Osteoblast (primary cell): ENCODE measurements at regions not wholly inside any gene's neighbourhood (a gene's known extent, or its start where the extent isn't known, plus 50 kb on each side); places are given as distances from the start of the nearest gene placed in this dataset.

ENCODE experiments used
- DNase-seq: peaks from one replicate; pipeline ENCODE4 v3.0.0; 2011; ENCODE audit warnings: low spot score, mixed read lengths; ENCODE audit not compliant: insufficient read length; ENCODE audit errors: missing footprints
- H2AFZ ChIP-seq: 2 replicates; pipeline ENCODE4 v1.6.0; 2011; ENCODE audit warnings: mild to moderate bottlenecking, low read length
- H3K27ac ChIP-seq: 2 replicates; pipeline ENCODE4 v1.5.1; 2011; ENCODE audit warnings: mild to moderate bottlenecking, low read depth, low read length, moderate library complexity
- H3K27me3 ChIP-seq: 2 replicates; pipeline ENCODE4 v1.6.0; 2012; ENCODE audit warnings: mild to moderate bottlenecking, control low read depth, inconsistent platforms, low read length, moderate library complexity; ENCODE audit not compliant: insufficient read depth
- H3K36me3 ChIP-seq: 2 replicates; pipeline ENCODE4 v1.5.1; 2011; ENCODE audit warnings: mild to moderate bottlenecking, low read length, control low read depth, moderate library complexity; ENCODE audit not compliant: insufficient read depth
- H3K4me1 ChIP-seq: 2 replicates; pipeline ENCODE4 v1.5.1; 2011; ENCODE audit warnings: mild to moderate bottlenecking, low read length, control low read depth, moderate library complexity; ENCODE audit not compliant: insufficient read depth
- H3K4me2 ChIP-seq: 2 replicates; pipeline ENCODE4 v1.6.0; 2011; ENCODE audit warnings: mild to moderate bottlenecking, low read length; ENCODE audit not compliant: insufficient read depth
- H3K4me3 ChIP-seq: fragments of 200-600 bp; sonication (generic); 3 replicates; pipeline ENCODE4 v1.5.1; 2012; ENCODE audit warnings: mild to moderate bottlenecking, low read length, inconsistent platforms; ENCODE audit not compliant: insufficient read depth
- H3K79me2 ChIP-seq: 2 replicates; pipeline ENCODE4 v1.6.0; 2012; ENCODE audit warnings: mild to moderate bottlenecking, low read length, control low read depth, inconsistent platforms; ENCODE audit not compliant: insufficient read depth
- H3K9me3 ChIP-seq: 2 replicates; pipeline ENCODE4 v1.5.1; 2011; ENCODE audit warnings: low read depth, low read length, control low read depth
- H4K20me1 ChIP-seq: 2 replicates; pipeline ENCODE4 v1.6.0; 2012; ENCODE audit warnings: mild to moderate bottlenecking, low read length, control low read depth; ENCODE audit not compliant: insufficient read depth
- TF ChIP-seq, protein P1 (sequence below): IDR thresholded peaks from 2 replicates; pipeline ENCODE4 v1.5.1; 2011; ENCODE audit warnings: mild to moderate bottlenecking, low read depth, low read length, moderate library complexity; ENCODE audit errors: extremely low read depth

- no peak overlapping the region for H2AFZ ChIP-seq
- H3K4me1 ChIP-seq, result no peaks in the 10 kb centered on the region
- H3K36me3 ChIP-seq, result no peaks in the 10 kb centered on the region
- H3K4me2 ChIP-seq, result no peak overlapping the region
- TF ChIP-seq, protein P1, sequence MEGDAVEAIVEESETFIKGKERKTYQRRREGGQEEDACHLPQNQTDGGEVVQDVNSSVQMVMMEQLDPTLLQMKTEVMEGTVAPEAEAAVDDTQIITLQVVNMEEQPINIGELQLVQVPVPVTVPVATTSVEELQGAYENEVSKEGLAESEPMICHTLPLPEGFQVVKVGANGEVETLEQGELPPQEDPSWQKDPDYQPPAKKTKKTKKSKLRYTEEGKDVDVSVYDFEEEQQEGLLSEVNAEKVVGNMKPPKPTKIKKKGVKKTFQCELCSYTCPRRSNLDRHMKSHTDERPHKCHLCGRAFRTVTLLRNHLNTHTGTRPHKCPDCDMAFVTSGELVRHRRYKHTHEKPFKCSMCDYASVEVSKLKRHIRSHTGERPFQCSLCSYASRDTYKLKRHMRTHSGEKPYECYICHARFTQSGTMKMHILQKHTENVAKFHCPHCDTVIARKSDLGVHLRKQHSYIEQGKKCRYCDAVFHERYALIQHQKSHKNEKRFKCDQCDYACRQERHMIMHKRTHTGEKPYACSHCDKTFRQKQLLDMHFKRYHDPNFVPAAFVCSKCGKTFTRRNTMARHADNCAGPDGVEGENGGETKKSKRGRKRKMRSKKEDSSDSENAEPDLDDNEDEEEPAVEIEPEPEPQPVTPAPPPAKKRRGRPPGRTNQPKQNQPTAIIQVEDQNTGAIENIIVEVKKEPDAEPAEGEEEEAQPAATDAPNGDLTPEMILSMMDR, result no peak
- no peaks in the 10 kb centered on the region for H3K9me3 ChIP-seq
- no peak overlapping the region for H3K27ac ChIP-seq
- no peaks in the 10 kb centered on the region for H4K20me1 ChIP-seq
- DNase-seq, result no peak
- no peaks in the 10 kb centered on the region for H3K27me3 ChIP-seq
- H3K4me3 ChIP-seq, result no peak overlapping the region
- no peaks in the 10 kb centered on the region for H3K79me2 ChIP-seq
These were observed 328.0 kb upstream of the CRIM1 start for GRCh38 chr2:36027616-36028015.

DNA sequence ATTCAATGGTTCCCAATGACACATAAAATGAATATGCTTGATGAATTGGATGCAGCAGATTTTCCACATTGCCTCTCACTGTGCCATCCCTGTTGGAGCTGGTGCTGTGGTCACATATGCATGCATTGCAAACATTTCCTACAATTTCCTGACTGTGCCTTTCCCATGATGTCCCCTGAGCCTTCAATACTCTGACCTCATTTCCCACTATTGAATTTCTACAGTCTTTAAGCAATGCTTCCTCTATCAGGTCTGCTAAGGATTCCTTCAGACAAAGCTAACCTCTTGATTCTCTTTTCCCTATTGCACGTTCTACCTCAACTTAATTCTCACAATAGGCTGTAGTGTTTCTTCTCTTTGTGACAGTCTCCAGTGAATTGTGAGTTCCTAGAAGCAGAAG, 342.5 kb upstream of the CRIM1 start:
- Histone ChIP-seq H3K4me2 (no peak overlapping the region), H3K27me3 (no peaks in the 10 kb centered on the region), H3K9me3 (no peaks in the 10 kb centered on the region), H3K36me3 (no peaks in the 10 kb centered on the region), H2AFZ (no peak overlapping the region), H3K4me1 (no peaks in the 10 kb centered on the region), H4K20me1 (no peaks in the 10 kb centered on the region), H3K27ac (no peak overlapping the region), H3K4me3 (no peak overlapping the region), H3K79me2 (no peaks in the 10 kb centered on the region)
- TF ChIP-seq, protein P1, result no peak
- no peak for DNase-seq

GRCh38 chr2:36006444-36006843, 349.1 kb upstream of the CRIM1 start:
- Histone ChIP-seq H3K79me2 (no peaks in the 10 kb centered on the region), H3K27ac (no peak overlapping the region), H3K27me3 (no peaks in the 10 kb centered on the region), H2AFZ (no peak overlapping the region), H4K20me1 (no peaks in the 10 kb centered on the region), H3K4me1 (no peaks in the 10 kb centered on the region), H3K36me3 (no peaks in the 10 kb centered on the region), H3K4me2 (no peak overlapping the region), H3K4me3 (no peak overlapping the region), H3K9me3 (no peaks in the 10 kb centered on the region)
- DNase-seq, result no peak
- TF ChIP-seq, protein P1, result no peak

DNA sequence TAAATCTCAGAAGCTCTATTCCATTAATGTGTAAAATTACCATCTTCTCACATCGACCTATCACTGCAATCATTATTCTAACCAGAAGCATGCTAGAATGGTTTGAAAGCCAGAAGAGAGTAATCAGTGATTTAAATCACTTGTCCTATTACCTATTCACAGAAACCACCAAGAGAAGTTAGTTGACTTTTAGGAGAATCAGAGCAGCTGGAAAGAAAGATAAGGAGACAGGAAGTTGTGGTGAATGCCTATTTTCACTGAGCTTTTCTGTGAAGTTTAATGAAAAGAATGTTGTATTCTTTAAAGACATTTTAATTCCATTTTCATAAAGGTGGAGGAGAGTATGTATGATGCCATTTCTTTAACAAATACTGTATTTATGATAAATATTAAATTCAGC, 352.6 kb upstream of the CRIM1 start:
- Histone ChIP-seq H3K9me3 (no peaks in the 10 kb centered on the region), H2AFZ (no peak overlapping the region), H3K27ac (no peak overlapping the region), H4K20me1 (no peaks in the 10 kb centered on the region), H3K4me2 (no peak overlapping the region), H3K27me3 (no peaks in the 10 kb centered on the region), H3K79me2 (no peaks in the 10 kb centered on the region), H3K36me3 (no peaks in the 10 kb centered on the region), H3K4me3 (no peak overlapping the region), H3K4me1 (no peaks in the 10 kb centered on the region)
- TF ChIP-seq, protein P1, result no peak
- no peak for DNase-seq
